GM19023 (cell line): ENCODE measurements at regions not wholly inside any gene's neighbourhood (a gene's known extent, or its start where the extent isn't known, plus 50 kb on each side); places are given as distances from the start of the nearest gene placed in this dataset.

Experiments used
- ATAC-seq: cut with Tn5 transposase; IDR thresholded peaks from one replicate; pipeline ENCODE4 v1.9.1; 2021; ENCODE audit warnings: mild to moderate bottlenecking, moderate library complexity; ENCODE audit not compliant: unreplicated experiment

DNA sequence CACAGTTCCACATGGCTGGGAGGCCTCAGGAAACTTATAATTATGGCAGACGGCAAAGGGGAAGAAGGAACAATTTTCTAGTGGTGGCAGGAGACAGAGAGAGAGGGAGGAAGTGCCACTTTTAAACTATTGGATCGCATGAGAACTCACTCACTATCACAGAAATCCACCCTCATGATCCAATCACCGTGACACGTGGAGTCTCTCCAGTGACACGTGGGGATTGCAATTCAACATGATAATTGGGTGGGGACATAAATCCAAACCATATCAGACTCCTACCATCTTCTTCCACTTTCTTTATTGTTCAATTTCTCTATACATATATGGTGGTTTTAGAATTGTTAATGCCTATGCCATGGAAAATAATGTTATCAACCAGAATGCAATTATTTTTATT lies 103.7 kb upstream of the SYT1 start:
- ATAC-seq = no peak

DNA sequence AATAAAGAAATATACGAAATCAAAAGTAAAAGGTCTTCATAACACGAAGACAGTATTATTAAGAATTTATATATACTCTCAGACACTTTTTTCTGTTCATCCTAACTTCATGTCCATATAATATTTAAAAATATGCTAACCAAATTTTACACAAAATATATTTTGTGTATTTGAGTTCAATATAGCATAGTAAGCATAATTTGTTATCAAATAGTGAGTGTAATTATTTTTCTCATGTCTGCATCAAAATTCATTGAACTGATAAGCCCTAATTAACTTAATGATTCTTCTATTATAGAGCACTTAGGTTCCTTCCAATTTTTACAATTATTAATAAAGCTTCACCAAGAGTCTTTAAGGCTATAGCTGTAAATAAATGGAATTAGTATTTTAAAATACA lies 99.7 kb upstream of the SYT1 start:
- ATAC-seq = no peak

DNA sequence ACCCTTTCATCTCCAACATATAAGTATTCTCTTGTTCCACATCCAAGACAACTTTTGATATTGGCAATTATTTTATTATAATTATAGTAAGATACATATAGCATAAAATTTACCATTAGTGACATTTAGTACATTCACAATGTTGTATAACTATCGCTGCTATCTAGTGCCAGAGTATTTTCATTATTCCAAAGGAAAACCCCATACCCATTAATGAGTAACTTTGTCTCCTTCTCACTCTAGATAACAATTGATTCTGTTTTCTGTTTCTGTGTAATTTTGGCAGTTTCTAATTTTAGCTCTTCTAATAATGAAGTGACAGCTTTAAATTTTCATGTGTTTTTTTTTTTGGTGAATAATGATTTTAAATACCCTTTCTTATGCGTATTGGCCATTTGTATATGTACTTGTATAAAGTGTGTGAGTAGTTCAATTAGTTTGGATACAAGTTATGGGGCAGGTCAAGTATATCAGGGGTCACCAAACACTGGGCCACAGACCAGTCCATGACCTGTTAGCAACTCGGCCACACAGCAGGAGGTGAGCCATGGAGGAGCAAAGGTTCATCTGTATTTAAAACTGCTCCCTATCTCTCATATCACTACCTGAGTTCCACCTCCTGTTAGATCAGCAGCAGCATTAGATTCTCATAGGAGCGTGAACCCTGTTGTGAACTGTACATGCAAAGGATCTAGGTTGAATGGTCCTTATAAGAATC lies 97.2 kb upstream of the SYT1 start:
- no peak for ATAC-seq

DNA sequence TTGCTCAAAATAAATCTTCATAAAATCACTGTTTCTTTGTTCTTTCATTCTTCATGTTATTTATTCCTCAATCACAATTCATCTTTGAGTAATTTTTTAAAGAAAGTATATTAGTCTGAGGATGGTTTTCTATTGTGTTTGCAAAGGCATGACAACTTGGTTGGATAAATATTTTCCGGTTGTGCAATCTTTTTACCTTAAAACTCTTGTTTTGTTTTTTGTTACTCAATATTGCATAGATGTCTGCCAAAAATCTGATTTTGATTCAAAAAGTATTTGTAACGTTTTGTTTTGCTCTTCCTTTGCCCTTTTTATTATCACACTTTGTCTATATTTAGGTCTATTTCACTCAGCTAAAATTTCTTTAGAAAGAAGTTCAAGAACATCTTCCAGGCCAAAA lies 86.2 kb upstream of the SYT1 start:
- ATAC-seq = no peak

GRCh38 chr12:78787576-78787975 lies 77.0 kb upstream of the SYT1 start:
- ATAC-seq = no peak

GRCh38 chr12:78790148-78790547 lies 74.4 kb upstream of the SYT1 start:
- ATAC-seq = no peak

DNA sequence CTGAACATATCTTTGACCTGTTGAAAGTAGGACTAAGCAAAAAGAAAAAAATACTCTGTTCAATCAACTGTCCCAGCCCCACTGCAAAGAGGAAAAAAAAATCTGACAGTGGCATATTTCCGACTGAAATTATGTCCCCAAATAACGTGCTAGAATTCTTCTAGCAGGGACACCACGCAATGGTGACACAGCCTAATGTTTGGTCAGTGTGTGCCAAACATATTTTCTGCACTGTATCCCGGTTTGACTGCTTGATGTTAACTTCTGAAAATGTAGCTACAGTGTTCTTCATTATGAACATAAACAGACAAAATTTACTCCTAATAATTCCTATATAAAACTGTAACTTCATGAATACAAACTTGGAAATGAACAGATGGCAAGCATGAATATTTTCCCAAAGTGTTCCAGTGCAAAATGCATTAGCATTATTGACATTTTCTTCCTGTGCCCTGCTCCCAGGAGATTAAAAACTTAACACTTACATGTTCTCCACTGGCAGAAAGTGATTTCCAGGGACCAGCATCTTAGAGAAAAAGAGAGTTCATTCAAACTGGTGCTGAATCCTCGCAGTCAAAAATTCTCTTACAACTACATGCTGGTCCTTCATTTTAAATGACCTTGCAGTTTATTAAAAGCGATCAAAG lies 72.4 kb upstream of the SYT1 start:
- no peak for ATAC-seq

DNA sequence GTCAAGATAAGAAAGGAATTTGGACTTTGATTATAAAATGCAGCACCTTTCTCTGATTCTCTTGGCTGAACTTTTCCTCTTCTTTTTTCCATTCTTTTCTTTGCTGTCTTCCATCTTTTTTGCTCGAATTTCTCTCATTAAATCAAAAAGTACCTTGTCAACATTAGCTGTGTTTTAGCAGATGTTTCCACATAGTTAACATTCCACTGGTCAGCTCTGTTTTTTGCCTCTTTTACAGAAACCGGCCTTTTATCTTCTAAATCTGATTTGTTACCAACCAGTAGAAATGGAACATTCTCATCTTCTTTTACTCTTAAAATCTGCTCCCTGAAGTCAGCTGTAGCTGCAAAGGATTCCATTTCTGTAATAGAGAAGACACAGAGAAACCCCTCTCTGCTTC lies 71.1 kb upstream of the SYT1 start:
- no peak for ATAC-seq

GRCh38 chr12:78793982-78794381 lies 70.6 kb upstream of the SYT1 start:
- ATAC-seq = no peak

- ATAC-seq = no peak
Observed at GRCh38 chr12:78795934-78796445, 68.6 kb upstream of the SYT1 start.

GRCh38 chr12:78797196-78797931 lies 67.2 kb upstream of the SYT1 start:
- no peak for ATAC-seq

- no peak for ATAC-seq
Observed at GRCh38 chr12:78799649-78800048, 64.9 kb upstream of the SYT1 start.

DNA sequence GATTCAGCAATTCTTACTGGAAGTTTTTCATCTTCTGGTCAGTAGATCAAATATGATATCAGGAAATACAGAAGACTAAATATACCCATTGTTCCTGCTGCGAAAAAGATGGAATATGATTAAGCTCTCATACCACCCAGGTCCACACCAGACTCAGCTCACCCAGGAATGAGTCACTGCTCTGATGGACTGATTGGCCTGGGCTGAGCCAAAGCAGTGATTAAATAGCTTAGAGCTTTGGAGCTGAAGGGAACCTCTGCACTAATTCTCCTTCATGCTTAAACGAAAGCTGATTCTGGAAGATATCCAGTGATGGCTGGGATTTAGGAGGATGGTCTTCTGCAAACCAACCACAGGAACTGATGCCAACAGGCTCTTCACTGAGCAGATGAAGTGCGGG lies 62.0 kb upstream of the SYT1 start:
- ATAC-seq = no peak

DNA sequence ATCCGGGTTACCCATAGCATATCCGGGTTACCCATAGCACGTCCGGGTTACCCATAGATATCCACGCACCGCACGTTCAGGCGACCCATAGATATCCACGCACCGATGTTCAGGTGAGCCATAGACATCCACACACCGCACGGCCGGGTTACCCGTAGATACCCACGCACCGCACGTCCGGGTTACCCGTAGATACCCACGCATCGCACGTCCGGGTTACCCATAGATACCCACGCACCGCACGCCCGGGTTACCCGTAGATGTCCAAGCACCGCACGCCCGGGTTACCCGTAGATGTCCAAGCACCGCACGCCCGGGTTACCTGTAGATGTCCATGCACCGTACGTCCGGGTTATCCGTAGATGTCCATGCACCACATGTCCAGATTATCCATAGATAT lies 60.3 kb upstream of the SYT1 start:
- no peak for ATAC-seq
